Cardiac muscle cell (in vitro differentiated cells and primary cell): ENCODE measurements at regions not wholly inside any gene's neighbourhood (a gene's known extent, or its start where the extent isn't known, plus 50 kb on each side); places are given as distances from the start of the nearest gene placed in this dataset.

Experiments
- DNase-seq, 2 donors: peaks; one replicate each; pipeline versions ENCODE4 v3.0.0 to v3.0.0-alpha.2; 2010 to 2017; ENCODE audit warnings: low read depth in 1 of 2, low spot score in 1 of 2
- H3K27ac ChIP-seq: fragments of 200-600 bp; sonication (generic); 2 replicates; pipeline ENCODE4 v1.5.1; 2016
- H3K27me3 ChIP-seq: fragments of 200-600 bp; sonication (generic); 2 replicates; pipeline ENCODE4 v1.6.0; 2016; ENCODE audit warnings: control low read depth
- H3K36me3 ChIP-seq: fragments of 200-600 bp; sonication (generic); 2 replicates; pipeline ENCODE4 v1.5.1; 2016; ENCODE audit warnings: control low read depth
- H3K4me1 ChIP-seq: fragments of 200-600 bp; sonication (generic); 2 replicates; pipeline ENCODE4 v1.8.1; 2017; ENCODE audit warnings: low read depth, mild to moderate bottlenecking, mixed run types
- H3K4me3 ChIP-seq: fragments of 200-600 bp; sonication (generic); 2 replicates; pipeline ENCODE4 v1.5.1; 2016; ENCODE audit warnings: mild to moderate bottlenecking
- H3K9me3 ChIP-seq: fragments of 200-600 bp; sonication (generic); 2 replicates; pipeline ENCODE4 v1.5.1; 2017; ENCODE audit warnings: low read depth, mild to moderate bottlenecking, control low read depth
- TF ChIP-seq, protein P1 (sequence below): IDR thresholded peaks from 2 replicates; pipeline ENCODE4 v1.5.1; 2012; ENCODE audit warnings: low read depth, mild to moderate bottlenecking, low read length

DNA sequence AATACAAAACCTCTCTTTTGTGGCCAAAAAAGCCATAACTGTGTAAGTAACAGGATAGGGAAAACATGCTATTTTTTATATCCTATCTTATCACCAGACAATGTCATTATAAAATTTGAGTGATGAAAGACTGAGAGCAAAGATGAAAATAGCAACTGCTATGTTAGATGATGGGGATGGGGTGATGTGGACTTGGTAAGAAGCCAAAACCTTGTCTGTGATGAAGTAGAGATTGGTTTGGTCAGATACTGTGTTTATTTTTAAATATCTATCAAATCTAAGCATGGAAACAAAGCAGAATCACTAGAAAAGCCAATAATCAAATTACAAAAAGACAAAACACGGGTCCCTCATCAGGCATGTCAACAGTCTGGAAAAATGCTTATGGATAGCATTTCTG is 631.1 kb upstream of the NR5A2 start:
- Histone ChIP-seq H3K27me3 (no peaks in the 10 kb centered on the region), H3K27ac (no peak overlapping the region), H3K36me3 (no peaks in the 10 kb centered on the region), H3K4me1 (no peaks in the 10 kb centered on the region), H3K9me3 (no peaks in the 10 kb centered on the region), H3K4me3 (no peak overlapping the region)
- DNase-seq: no peak
- TF ChIP-seq, protein P1, sequence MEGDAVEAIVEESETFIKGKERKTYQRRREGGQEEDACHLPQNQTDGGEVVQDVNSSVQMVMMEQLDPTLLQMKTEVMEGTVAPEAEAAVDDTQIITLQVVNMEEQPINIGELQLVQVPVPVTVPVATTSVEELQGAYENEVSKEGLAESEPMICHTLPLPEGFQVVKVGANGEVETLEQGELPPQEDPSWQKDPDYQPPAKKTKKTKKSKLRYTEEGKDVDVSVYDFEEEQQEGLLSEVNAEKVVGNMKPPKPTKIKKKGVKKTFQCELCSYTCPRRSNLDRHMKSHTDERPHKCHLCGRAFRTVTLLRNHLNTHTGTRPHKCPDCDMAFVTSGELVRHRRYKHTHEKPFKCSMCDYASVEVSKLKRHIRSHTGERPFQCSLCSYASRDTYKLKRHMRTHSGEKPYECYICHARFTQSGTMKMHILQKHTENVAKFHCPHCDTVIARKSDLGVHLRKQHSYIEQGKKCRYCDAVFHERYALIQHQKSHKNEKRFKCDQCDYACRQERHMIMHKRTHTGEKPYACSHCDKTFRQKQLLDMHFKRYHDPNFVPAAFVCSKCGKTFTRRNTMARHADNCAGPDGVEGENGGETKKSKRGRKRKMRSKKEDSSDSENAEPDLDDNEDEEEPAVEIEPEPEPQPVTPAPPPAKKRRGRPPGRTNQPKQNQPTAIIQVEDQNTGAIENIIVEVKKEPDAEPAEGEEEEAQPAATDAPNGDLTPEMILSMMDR: no peak

DNA sequence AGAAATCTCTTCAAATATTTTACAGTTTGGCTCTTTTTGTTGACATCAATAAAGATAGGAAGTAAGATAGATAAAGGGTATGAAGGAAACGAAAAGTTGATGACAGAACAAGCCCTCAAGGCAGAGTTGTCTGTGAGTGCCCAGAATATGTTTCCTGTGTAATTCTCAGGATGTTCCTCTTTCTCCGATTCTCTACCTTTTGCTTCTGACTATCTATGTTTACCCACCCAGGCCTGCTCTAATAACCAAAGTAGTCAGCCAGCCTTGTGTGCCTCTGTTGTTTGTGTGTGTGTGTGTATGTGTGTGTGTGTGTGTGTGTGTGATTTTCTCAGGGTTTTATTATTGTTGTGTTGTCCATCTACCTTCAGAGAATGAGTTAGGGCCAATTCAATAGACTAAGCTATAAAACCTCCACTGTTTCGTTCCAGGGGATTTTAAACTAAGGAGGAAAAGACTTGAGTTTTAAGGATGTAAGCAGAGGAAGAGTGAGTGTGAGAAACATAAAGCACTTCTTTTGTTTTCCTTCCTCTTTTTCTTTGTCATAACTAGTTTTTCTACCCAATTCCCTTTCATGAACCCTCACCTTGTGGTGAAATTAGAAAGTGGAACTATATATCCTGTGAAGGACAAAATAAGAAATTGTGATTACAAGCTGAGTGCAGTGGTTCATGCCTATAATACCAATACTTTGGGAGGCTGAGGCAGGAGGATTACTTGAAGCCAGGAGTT is 627.4 kb upstream of the NR5A2 start:
- no peak overlapping the region for H3K27ac ChIP-seq
- H3K27me3 ChIP-seq: no peaks in the 10 kb centered on the region
- H3K9me3 ChIP-seq: no peaks in the 10 kb centered on the region
- no peak for DNase-seq
- no peaks in the 10 kb centered on the region for H3K36me3 ChIP-seq
- TF ChIP-seq, protein P1: no peak
- H3K4me1 ChIP-seq: no peaks in the 10 kb centered on the region
- H3K4me3 ChIP-seq: no peak overlapping the region

DNA sequence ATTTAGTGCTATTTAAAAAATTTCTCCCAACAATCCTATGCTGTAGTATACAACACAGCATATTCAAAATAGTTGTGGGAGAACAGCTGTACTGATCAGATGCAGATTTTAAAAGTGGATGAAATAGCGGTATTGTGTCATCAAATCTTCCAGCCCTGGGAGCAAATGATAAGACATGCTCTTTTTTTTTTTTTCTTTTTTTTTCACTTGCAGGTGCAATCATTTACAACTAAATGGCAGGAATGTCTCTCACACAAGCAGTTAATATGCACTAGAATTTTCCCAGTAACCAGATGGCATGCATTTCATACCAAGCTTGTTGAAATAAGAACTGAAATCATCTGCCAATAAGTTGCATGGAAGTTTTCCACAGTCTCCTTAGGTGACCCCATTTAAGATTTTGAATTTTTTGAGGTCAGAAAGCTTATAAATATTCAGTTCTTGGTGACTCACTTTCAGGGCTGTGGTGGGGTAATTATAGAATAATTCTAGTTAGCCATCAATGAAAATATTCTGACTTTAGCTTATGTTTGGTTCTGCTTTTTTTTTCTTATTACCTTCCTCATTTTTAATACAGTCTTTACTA is 623.9 kb upstream of the NR5A2 start:
- no peaks in the 10 kb centered on the region for H3K4me1 ChIP-seq
- H3K27ac ChIP-seq: no peak overlapping the region
- DNase-seq: peak in 1 of 2 donors; percentile 12
- H3K27me3 ChIP-seq: no peaks in the 10 kb centered on the region
- TF ChIP-seq, protein P1: no peak
- no peaks in the 10 kb centered on the region for H3K36me3 ChIP-seq
- no peak overlapping the region for H3K4me3 ChIP-seq
- no peaks in the 10 kb centered on the region for H3K9me3 ChIP-seq

DNA sequence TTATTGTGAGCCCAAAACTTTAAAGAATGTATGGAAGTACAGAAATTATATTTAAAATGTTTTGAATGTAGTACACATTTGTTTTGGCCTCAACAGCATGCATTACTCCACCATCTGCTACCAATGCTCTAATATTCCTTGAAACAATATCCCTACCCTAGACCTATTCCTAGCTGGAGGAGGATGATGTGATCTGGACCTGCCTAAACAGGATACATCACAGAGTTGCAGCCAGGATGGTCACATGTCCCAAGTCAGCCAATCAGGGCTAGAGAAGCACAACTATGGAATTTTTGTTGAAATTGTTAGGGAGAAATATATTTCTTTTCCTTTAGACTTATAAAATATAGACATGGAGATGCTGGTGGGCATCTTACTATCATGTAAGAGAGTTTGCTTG is 623.3 kb upstream of the NR5A2 start:
- no peak for DNase-seq
- Histone ChIP-seq H3K36me3 (no peaks in the 10 kb centered on the region), H3K27me3 (no peaks in the 10 kb centered on the region), H3K9me3 (no peaks in the 10 kb centered on the region), H3K4me3 (no peak overlapping the region), H3K27ac (no peak overlapping the region), H3K4me1 (no peaks in the 10 kb centered on the region)
- TF ChIP-seq, protein P1: no peak

DNA sequence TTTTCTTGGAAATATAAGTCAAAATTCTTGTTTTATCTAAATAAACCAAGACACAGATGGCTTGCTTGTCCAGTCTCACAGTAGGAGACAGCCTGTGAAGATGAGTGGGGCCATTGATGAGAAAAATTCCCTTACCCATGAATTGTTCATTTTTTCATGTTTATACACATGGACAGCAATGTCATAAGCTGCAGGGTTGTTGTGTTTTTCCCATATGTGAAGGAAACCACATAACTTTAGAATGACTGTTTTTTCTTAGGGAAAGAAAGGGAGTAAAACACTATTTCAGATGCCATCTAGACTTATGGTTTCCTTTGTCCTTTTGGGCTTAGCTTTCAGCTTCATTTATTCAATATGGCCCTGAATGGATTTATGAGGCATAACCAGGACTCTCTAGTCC is 622.5 kb upstream of the NR5A2 start:
- Histone ChIP-seq H3K4me3 (no peak overlapping the region), H3K27ac (no peak overlapping the region), H3K4me1 (no peaks in the 10 kb centered on the region), H3K9me3 (no peaks in the 10 kb centered on the region), H3K27me3 (no peaks in the 10 kb centered on the region), H3K36me3 (no peaks in the 10 kb centered on the region)
- TF ChIP-seq, protein P1: no peak
- DNase-seq: no peak
